NCI-H2227 (cell line): ENCODE measurements at regions not wholly inside any gene's neighbourhood (a gene's known extent, or its start where the extent isn't known, plus 50 kb on each side); places are given as distances from the start of the nearest gene placed in this dataset.

ENCODE experiments used
- DNase-seq: peaks from one replicate; lab custom pipeline; 2025; ENCODE audit not compliant: unreplicated experiment; lab: John Stamatoyannopoulos, UW

GRCh38 chr10:121069061-121069850 is 218.1 kb downstream of the WDR11 start:
- no peak for DNase-seq

- no peak for DNase-seq
Measured at GRCh38 chr10:121070275-121071070, 219.3 kb downstream of the WDR11 start.

GRCh38 chr10:121071901-121072300 is 220.7 kb downstream of the WDR11 start:
- no peak for DNase-seq

DNA sequence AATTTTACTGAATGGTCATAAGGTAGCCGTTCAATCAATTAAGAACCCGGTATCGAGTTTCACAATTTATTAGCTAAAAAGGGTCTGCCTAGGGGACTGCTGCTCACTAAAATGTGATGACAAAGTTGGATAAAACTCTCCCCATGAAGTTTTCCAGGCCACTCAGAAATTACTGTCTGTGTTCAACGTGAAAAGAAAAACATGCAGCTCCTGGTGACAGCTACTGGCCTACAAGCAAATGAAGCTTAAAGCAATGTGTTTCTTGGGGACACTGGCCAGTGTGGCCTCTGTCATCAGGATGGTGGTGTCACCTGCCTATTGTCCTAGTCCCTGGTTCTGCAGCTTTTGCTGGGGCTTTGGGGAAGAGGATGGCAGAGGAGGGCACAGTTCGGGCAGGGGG is 222.6 kb downstream of the WDR11 start:
- DNase-seq: no peak

DNA sequence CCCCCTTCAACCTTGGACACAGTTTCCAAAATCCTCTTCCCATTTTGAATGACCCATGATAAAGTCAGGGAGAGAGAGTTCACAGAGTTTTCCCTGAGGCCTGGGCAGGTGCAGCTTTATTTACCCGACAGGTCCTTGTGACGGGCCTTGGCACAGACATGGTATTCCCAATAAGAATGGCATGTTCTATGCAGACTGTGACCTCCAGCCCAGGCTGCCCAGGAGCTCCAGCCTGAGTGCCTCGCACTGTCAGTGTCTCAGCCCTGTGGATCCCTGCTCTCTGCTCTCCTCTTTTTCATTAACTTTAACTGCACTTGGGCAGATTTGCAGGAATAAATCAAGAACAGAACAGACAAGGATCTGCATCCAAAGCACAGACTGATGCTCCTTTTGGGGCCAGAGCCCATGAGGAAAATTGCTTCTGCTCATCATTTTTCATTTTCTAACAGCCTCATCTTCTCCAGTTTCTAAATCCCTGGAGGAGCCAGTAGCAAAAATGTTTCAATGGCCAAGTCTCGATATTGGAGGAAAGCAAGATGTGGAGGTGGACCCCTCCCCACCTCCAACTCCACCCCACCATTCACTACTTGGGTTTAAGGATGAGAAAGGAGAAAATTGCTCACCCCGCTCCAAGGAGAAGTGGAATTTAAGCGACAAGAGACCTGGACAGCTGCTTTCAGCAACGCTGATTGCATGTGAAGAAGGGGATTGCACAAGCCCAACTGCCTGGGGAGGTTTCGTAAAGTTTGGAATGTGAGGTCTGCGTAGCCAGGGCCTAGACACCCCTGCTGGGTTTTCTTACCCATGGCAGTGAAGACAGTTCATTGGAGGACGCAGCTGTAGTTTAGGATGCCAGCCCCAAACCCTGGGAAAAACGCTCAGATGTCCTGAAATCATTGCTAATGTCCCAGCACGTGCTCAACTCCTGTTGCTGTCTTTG is 225.9 kb downstream of the WDR11 start:
- DNase-seq: no peak

- DNase-seq: no peak
Measured at GRCh38 chr10:121078036-121078435, 226.9 kb downstream of the WDR11 start.

- DNase-seq: no peak
Measured at GRCh38 chr10:121078672-121079102, 227.5 kb downstream of the WDR11 start.

DNA sequence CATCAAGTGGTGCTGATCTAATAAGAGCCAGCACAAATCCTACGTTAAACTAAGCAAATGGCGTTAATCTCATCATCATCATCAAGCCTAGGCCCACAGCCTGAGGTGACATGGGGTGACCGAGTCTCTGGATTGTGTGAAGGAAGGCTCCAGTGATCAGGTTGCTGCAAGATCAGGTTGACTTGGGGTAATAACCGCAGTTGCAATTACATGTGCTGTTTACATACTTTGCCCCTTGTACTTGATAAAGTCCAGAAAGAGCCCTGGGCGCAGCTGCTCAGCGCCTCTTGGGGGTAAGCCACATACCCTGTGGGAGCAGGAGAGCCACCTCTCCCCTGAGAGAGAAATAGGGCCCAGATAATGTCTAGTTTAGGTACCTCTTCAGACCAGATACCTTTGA is 228.1 kb downstream of the WDR11 start:
- DNase-seq: no peak

- no peak for DNase-seq
Measured at GRCh38 chr10:121080281-121080891, 229.2 kb downstream of the WDR11 start.

DNA sequence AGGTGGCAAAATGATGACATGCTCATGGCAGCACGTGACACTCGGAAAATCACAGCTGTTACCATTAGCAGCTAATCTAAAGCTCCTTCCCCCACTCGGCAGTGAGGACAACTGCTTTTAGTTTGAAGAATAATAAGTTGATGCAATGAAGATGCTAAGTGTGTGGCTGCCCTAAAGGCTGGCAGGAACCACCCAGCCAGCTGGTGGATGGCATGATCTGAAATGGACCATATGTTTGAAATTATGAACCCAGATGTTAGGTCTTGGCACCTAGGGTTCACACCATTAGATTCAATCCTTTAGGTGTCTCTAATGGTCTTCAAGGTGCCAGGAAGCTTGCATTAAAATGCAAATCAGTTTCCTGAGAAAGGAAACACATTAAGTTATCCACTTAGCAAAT is 230.1 kb downstream of the WDR11 start:
- no peak for DNase-seq

- no peak for DNase-seq
Measured at GRCh38 chr10:121082984-121083383, 231.8 kb downstream of the WDR11 start.

DNA sequence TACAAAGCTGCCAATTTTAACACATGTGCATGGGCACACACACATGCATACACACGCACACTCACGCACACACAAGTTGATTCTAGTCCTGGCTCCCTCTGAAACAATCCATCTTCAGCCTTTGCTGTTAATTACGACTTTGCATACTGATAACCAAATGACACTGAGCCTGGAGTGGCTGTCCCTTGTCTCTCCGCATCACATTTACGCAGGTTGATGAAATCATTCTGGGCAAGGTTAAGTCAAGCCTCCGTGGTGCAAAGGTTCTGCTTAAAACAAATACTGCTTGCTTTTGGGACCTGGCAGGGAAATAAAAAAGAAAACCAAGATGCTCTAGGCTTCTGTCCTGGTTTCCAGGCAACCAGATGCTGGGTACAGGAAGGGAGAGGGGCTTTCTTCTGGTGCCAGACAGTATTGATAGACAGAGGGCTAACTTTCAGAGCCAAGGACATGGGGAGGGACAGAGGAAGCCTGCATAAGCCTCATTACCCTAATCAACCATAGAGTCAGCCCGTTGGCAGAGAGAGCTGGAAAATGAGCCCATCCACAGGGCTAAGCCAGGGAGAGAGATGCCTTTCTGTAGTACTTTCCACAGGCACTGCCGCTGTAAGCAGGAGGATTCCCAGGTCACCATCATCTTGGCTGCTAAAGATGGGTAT is 233.0 kb downstream of the WDR11 start:
- no peak for DNase-seq

- DNase-seq: no peak
Measured at GRCh38 chr10:121084675-121085070, 233.5 kb downstream of the WDR11 start.

- DNase-seq: no peak
Measured at GRCh38 chr10:121085367-121085766, 234.2 kb downstream of the WDR11 start.

GRCh38 chr10:121087129-121087528 is 236.0 kb downstream of the WDR11 start:
- no peak for DNase-seq

- DNase-seq: no peak
Measured at GRCh38 chr10:121087688-121088087, 236.5 kb downstream of the WDR11 start.

DNA sequence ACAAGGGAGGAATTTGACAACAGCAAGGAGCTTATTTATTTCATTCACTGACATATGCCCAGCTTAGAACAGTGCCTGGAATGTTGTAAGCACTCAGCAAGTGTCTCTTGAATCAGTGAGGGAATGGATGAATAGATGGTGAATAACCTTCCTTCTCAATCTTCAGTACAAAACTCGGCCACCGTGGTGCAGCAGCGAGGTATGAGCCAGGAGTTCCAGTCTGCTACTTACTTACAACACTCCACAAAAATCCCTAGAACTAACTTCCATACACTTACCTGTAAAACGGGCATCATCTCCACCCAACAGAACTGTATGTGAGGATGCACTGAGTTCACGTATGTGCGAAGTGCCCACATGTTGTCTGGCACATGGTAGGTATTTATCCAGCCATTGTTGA is 237.4 kb downstream of the WDR11 start:
- DNase-seq: peak; percentile 19

- no peak for DNase-seq
Measured at GRCh38 chr10:121089434-121089833, 238.3 kb downstream of the WDR11 start.

- no peak for DNase-seq
Measured at GRCh38 chr10:121091961-121092719, 241.0 kb downstream of the WDR11 start.

DNA sequence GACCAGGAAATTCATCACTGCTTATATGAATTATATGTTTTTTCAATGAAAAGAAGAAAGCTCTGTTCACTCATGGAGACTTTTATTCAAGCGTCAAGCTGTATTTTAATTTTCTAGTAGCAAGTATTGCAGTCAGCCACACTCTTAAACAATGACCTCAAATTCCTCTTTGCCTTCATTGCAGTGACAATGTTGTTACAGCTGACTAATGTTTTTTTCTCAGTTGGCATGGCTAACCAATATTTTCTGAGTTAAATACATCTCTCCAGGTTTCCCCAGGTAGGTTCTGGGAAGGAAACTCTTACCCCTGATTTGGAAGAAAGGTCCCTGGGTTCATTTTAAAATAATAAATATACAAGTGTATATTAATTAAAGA is 241.5 kb downstream of the WDR11 start:
- no peak for DNase-seq
